DMS53 treated with DMSO at 0.1 percent for 48 hours (cell line): ENCODE measurements at regions not wholly inside any gene's neighbourhood (a gene's known extent, or its start where the extent isn't known, plus 50 kb on each side); places are given as distances from the start of the nearest gene placed in this dataset.

Experiments
- DNase-seq: peaks from one replicate; lab custom pipeline; 2025; ENCODE audit not compliant: unreplicated experiment; lab: John Stamatoyannopoulos, UW

- no peak for DNase-seq
These were observed 55.3 kb upstream of the ID2 start for GRCh38 chr2:8626572-8626971.

- no peak for DNase-seq
These were observed 54.7 kb upstream of the ID2 start for GRCh38 chr2:8627019-8627691.

- no peak for DNase-seq
These were observed 54.2 kb upstream of the ID2 start for GRCh38 chr2:8627692-8628085.

- DNase-seq, result no peak
These were observed 53.5 kb upstream of the ID2 start for GRCh38 chr2:8628179-8628865.

- DNase-seq, result no peak
These were observed 53.0 kb upstream of the ID2 start for GRCh38 chr2:8628866-8629209.

GRCh38 chr2:8629402-8629801, 52.5 kb upstream of the ID2 start:
- no peak for DNase-seq

GRCh38 chr2:8630676-8631464, 51.0 kb upstream of the ID2 start:
- DNase-seq, result no peak

GRCh38 chr2:8631465-8632005, 50.3 kb upstream of the ID2 start:
- DNase-seq, result no peak
